K562 (cell line): ENCODE measurements at regions not wholly inside any gene's neighbourhood (a gene's known extent, or its start where the extent isn't known, plus 50 kb on each side); places are given as distances from the start of the nearest gene placed in this dataset.

Experiments used
- FOXK1 ChIP-seq: sonication (generic); formaldehyde crosslinking; IDR thresholded peaks from 2 replicates; pipeline ENCODE4 v1.8.0; 2022; ENCODE audit warnings: missing genetic modification reagents, mild to moderate bottlenecking, borderline replicate concordance
- POLR2AphosphoS5 ChIP-seq: IDR thresholded peaks from 2 replicates; pipeline ENCODE4 v1.6.1; 2011; ENCODE audit warnings: mild to moderate bottlenecking, low read depth, low read length, moderate library complexity; ENCODE audit not compliant: control insufficient read depth, insufficient read depth
- RCOR1 ChIP-seq, 2 experiments: IDR thresholded peaks; 2 replicates each; pipeline ENCODE4 v1.6.1; 2012; ENCODE audit warnings: low read depth in 2 of 2, low read length in 2 of 2, borderline replicate concordance in 1 of 2, improper control_type of control experiment in 1 of 2
- SP1 ChIP-seq: sonication (generic); formaldehyde crosslinking; IDR thresholded peaks from 2 replicates; pipeline ENCODE4 v1.8.1; 2022; ENCODE audit warnings: mild to moderate bottlenecking, missing genetic modification reagents
- XRCC5 ChIP-seq: fragments of 200-400 bp; formaldehyde crosslinking; IDR thresholded peaks from 2 replicates; pipeline ENCODE4 v1.6.1; 2017; ENCODE audit warnings: low read depth, mild to moderate bottlenecking, low read length
- ZNF354B ChIP-seq: fragments of 250-450 bp; sonication (Bioruptor Pico); IDR thresholded peaks from 2 replicates; pipeline ENCODE4 v1.4.0; 2020
- TF ChIP-seq, protein P1 (sequence below), 3 experiments: IDR thresholded peaks in 2 of 3; conservative IDR thresholded peaks in 1 of 3; 2 replicates each; pipeline ENCODE4 v1.5.1; 2011 to 2012; ENCODE audit warnings: low read length in 3 of 3, mild to moderate bottlenecking in 3 of 3, control low read depth in 2 of 3, improper control_type of control experiment in 1 of 3, inconsistent platforms in 1 of 3, low read depth in 1 of 3, mixed read lengths in 1 of 3, moderate library complexity in 1 of 3; ENCODE audit not compliant: insufficient read depth in 2 of 3
- TF ChIP-seq, protein P2 (sequence below): conservative IDR thresholded peaks from 2 replicates; pipeline ENCODE4 v1.6.1; 2011; ENCODE audit warnings: low read depth, mild to moderate bottlenecking, low read length; ENCODE audit not compliant: control insufficient read depth

DNA sequence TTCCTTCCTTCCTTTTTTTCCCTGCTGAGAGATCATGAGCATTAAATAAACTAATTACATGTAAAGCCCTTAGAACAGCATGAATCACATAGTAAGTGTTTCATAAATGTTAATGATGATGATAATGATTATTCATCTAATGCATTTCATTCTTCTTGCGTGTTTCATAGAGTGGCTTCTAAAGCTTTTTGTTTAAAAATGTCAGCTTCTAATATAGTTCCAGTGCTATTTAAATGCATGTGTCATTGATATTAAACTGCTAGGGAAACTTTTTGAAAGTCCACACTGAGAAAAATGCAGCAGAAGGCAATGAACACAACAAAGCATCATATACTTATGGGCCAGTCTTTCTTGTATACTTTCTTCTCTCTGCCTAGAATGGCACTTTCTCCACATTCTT, 894.8 kb downstream of the REEP3 start:
- TF ChIP-seq, protein P1, sequence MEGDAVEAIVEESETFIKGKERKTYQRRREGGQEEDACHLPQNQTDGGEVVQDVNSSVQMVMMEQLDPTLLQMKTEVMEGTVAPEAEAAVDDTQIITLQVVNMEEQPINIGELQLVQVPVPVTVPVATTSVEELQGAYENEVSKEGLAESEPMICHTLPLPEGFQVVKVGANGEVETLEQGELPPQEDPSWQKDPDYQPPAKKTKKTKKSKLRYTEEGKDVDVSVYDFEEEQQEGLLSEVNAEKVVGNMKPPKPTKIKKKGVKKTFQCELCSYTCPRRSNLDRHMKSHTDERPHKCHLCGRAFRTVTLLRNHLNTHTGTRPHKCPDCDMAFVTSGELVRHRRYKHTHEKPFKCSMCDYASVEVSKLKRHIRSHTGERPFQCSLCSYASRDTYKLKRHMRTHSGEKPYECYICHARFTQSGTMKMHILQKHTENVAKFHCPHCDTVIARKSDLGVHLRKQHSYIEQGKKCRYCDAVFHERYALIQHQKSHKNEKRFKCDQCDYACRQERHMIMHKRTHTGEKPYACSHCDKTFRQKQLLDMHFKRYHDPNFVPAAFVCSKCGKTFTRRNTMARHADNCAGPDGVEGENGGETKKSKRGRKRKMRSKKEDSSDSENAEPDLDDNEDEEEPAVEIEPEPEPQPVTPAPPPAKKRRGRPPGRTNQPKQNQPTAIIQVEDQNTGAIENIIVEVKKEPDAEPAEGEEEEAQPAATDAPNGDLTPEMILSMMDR (IDR thresholded peaks at IDR 0.05 in 2 of 3, conservative IDR thresholded peaks at IDR 0.05 in 1 of 3; ENCODE audit: insufficient read depth in 2 of 3, low read depth in 1 of 3, low read length in 3 of 3) = no peak
- TF ChIP-seq FOXK1 (no peak), ZNF354B (CRISPR knock-in tag) (no peak), XRCC5 (no peak), POLR2AphosphoS5 (no peak), SP1 (no peak), RCOR1 (IDR thresholded peaks at IDR 0.05; ENCODE audit: borderline replicate concordance in 1 of 2, low read depth in 2 of 2, low read length in 2 of 2) (no peak)
- TF ChIP-seq, protein P2, sequence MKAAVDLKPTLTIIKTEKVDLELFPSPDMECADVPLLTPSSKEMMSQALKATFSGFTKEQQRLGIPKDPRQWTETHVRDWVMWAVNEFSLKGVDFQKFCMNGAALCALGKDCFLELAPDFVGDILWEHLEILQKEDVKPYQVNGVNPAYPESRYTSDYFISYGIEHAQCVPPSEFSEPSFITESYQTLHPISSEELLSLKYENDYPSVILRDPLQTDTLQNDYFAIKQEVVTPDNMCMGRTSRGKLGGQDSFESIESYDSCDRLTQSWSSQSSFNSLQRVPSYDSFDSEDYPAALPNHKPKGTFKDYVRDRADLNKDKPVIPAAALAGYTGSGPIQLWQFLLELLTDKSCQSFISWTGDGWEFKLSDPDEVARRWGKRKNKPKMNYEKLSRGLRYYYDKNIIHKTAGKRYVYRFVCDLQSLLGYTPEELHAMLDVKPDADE = no peak
